Fibroblast of lung (primary cell): ENCODE measurements at regions not wholly inside any gene's neighbourhood (a gene's known extent, or its start where the extent isn't known, plus 50 kb on each side); places are given as distances from the start of the nearest gene placed in this dataset.

Experiments used
- DNase-seq, 2 donors: peaks; one replicate each; pipeline versions ENCODE4 v3.0.0 to v3.0.0-alpha.2; 2010; ENCODE audit warnings: low read depth in 2 of 2
- H2AFZ ChIP-seq: 2 replicates; pipeline ENCODE4 v1.5.1; 2012; ENCODE audit warnings: low read length, control low read depth, inconsistent platforms
- H3K27ac ChIP-seq: 2 replicates; pipeline ENCODE4 v1.5.1; 2011; ENCODE audit warnings: low read length, control low read depth; ENCODE audit not compliant: insufficient read depth
- H3K27me3 ChIP-seq: 2 replicates; pipeline ENCODE4 v1.5.1; 2011; ENCODE audit warnings: mild to moderate bottlenecking, low read length; ENCODE audit not compliant: control insufficient read depth, insufficient read depth
- H3K36me3 ChIP-seq: 2 replicates; pipeline ENCODE4 v1.5.1; 2011; ENCODE audit warnings: low read length; ENCODE audit not compliant: control insufficient read depth, insufficient read depth
- H3K4me1 ChIP-seq: 2 replicates; pipeline ENCODE4 v1.5.1; 2011; ENCODE audit warnings: low read length; ENCODE audit not compliant: control insufficient read depth, insufficient read depth; ENCODE audit errors: extremely low read depth
- H3K4me2 ChIP-seq: 2 replicates; pipeline ENCODE4 v1.5.1; 2011; ENCODE audit warnings: low read length, control low read depth; ENCODE audit not compliant: insufficient read depth; ENCODE audit errors: extremely low read depth
- H3K4me3 ChIP-seq, 4 experiments: fragments of 200-600 bp in 1 of 4; sonication (generic) in 1 of 4; replicated peaks in 1 of 4; 2 replicates each; pipeline ENCODE4 v1.5.1; 2011 to 2016; ENCODE audit warnings: low read length in 4 of 4, low read depth in 3 of 4, mild to moderate bottlenecking in 3 of 4, control low read depth in 2 of 4, inconsistent platforms in 1 of 4, mixed read lengths in 1 of 4; ENCODE audit not compliant: insufficient read depth in 1 of 4; ENCODE audit errors: control extremely low read depth in 1 of 4
- H3K79me2 ChIP-seq: 2 replicates; pipeline ENCODE4 v1.5.1; 2012; ENCODE audit warnings: mild to moderate bottlenecking, low read length, inconsistent platforms; ENCODE audit not compliant: control insufficient read depth, insufficient read depth
- H3K9ac ChIP-seq: 2 replicates; pipeline ENCODE4 v1.5.1; 2011; ENCODE audit warnings: mild to moderate bottlenecking, low read length, control low read depth; ENCODE audit not compliant: insufficient read depth
- H3K9me3 ChIP-seq: 2 replicates; pipeline ENCODE4 v1.5.1; 2012; ENCODE audit warnings: low read depth, low read length; ENCODE audit not compliant: control insufficient read depth, insufficient read depth
- H4K20me1 ChIP-seq: 2 replicates; pipeline ENCODE4 v1.5.1; 2011; ENCODE audit warnings: low read length; ENCODE audit not compliant: control insufficient read depth, insufficient read depth; ENCODE audit errors: extremely low read depth
- CTCF ChIP-seq, 2 donors: IDR thresholded peaks in 1 of 2; conservative IDR thresholded peaks in 1 of 2; 1 replicate in 1 of 2; 2 replicates in 1 of 2; pipeline ENCODE4 v1.5.1; 2011 to 2012; ENCODE audit warnings: low read length in 2 of 2, control low read depth in 1 of 2, inconsistent platforms in 1 of 2, low read depth in 1 of 2, mild to moderate bottlenecking in 1 of 2
- EZH2 ChIP-seq: IDR thresholded peaks from 2 replicates; pipeline ENCODE4 v1.5.1; 2012; ENCODE audit warnings: low read length, control low read depth, mild to moderate bottlenecking; ENCODE audit errors: missing control alignments

- no peak overlapping the region for H3K27ac ChIP-seq
- H4K20me1 ChIP-seq, result no peaks in the 10 kb centered on the region
- H3K9me3 ChIP-seq, result no peaks in the 10 kb centered on the region
- no peak overlapping the region for H3K4me2 ChIP-seq
- H3K9ac ChIP-seq, result no peak overlapping the region
- H3K4me3 ChIP-seq, result no peak overlapping the region
- H3K4me1 ChIP-seq, result peaks cover 9% of the 10 kb centered on the region
- H3K27me3 ChIP-seq, result no peaks in the 10 kb centered on the region
- no peak overlapping the region for H2AFZ ChIP-seq
- H3K79me2 ChIP-seq, result no peaks in the 10 kb centered on the region
- DNase-seq, result no peak
- TF ChIP-seq EZH2, result no peak
- no peak for TF ChIP-seq CTCF (conservative IDR thresholded peaks at IDR 0.05 in 1 of 2, IDR thresholded peaks at IDR 0.05 in 1 of 2; ENCODE audit: low read depth in 1 of 2, low read length in 2 of 2)
- no peaks in the 10 kb centered on the region for H3K36me3 ChIP-seq
These were observed 128.4 kb upstream of the TBL1X start for GRCh38 chrX:9336456-9336855.

GRCh38 chrX:9337046-9337445 lies 127.8 kb upstream of the TBL1X start:
- Histone ChIP-seq H3K27me3 (no peaks in the 10 kb centered on the region), H3K79me2 (no peaks in the 10 kb centered on the region), H3K9ac (no peak overlapping the region), H4K20me1 (no peaks in the 10 kb centered on the region), H3K36me3 (no peaks in the 10 kb centered on the region), H3K4me1 (peaks cover 9% of the 10 kb centered on the region), H3K4me3 (no peak overlapping the region), H3K27ac (no peak overlapping the region), H3K9me3 (no peaks in the 10 kb centered on the region), H2AFZ (no peak overlapping the region), H3K4me2 (no peak overlapping the region)
- peak; percentile 62 to 87 for DNase-seq
- TF ChIP-seq CTCF (conservative IDR thresholded peaks at IDR 0.05 in 1 of 2, IDR thresholded peaks at IDR 0.05 in 1 of 2; ENCODE audit: low read depth in 1 of 2, low read length in 2 of 2), result no peak
- no peak for TF ChIP-seq EZH2

GRCh38 chrX:9338986-9339385 lies 125.9 kb upstream of the TBL1X start:
- no peak overlapping the region for H3K4me3 ChIP-seq
- no peak overlapping the region for H3K27ac ChIP-seq
- H3K4me2 ChIP-seq, result no peak overlapping the region
- H2AFZ ChIP-seq, result no peak overlapping the region
- no peaks in the 10 kb centered on the region for H3K9me3 ChIP-seq
- H3K36me3 ChIP-seq, result no peaks in the 10 kb centered on the region
- H3K27me3 ChIP-seq, result no peaks in the 10 kb centered on the region
- H3K4me1 ChIP-seq, result peaks cover 9% of the 10 kb centered on the region
- H3K9ac ChIP-seq, result no peak overlapping the region
- H3K79me2 ChIP-seq, result no peaks in the 10 kb centered on the region
- no peak for DNase-seq
- H4K20me1 ChIP-seq, result no peaks in the 10 kb centered on the region
- TF ChIP-seq EZH2 (no peak), CTCF (conservative IDR thresholded peaks at IDR 0.05 in 1 of 2, IDR thresholded peaks at IDR 0.05 in 1 of 2; ENCODE audit: low read depth in 1 of 2, low read length in 2 of 2) (no peak)
